B cell (primary cell): ENCODE measurements at regions not wholly inside any gene's neighbourhood (a gene's known extent, or its start where the extent isn't known, plus 50 kb on each side); places are given as distances from the start of the nearest gene placed in this dataset.

Source experiments
- ATAC-seq: fragments of 200-7000 bp; cut with Tn5 transposase; one replicate; pipeline ENCODE4 v1.10.0; 2021; ENCODE audit warnings: low read depth, mild to moderate bottlenecking, moderate number of reproducible peaks, moderate library complexity
- CTCF ChIA-PET: fragments of 350-600 bp; sonication (Branson Sonifier 250); formaldehyde crosslinking; loops from one replicate; lab custom pipeline; 2021; ENCODE audit warnings: antibody characterized with exemption, inconsistent platforms; lab: Charles Lee
- POLR2A ChIA-PET: fragments of 350-600 bp; sonication (Branson Sonifier 250); formaldehyde crosslinking; loops from one replicate; lab custom pipeline; 2021; ENCODE audit warnings: antibody characterized with exemption; lab: Charles Lee
- DNase-seq: peaks from one replicate; pipeline ENCODE4 v3.0.0; 2013
- H2AFZ ChIP-seq: 2 replicates; pipeline ENCODE4 v1.6.1; 2012; ENCODE audit warnings: mild to moderate bottlenecking, low read depth, low read length; ENCODE audit not compliant: insufficient read depth, poor library complexity, severe bottlenecking
- H3K27ac ChIP-seq, 2 donors: 1 replicate in 1 of 2; 2 replicates in 1 of 2; pipeline ENCODE4 v1.5.1; 2012 to 2013; ENCODE audit warnings: low read length in 2 of 2, mild to moderate bottlenecking in 2 of 2, moderate library complexity in 1 of 2
- H3K27me3 ChIP-seq, 4 experiments: fragments of 200-600 bp in 1 of 4; sonication (generic) in 1 of 4; replicated peaks in 1 of 4; 1 replicate in 2 of 4; 2 replicates in 2 of 4; pipeline versions ENCODE4 v1.6.1 to v1.7.0; 2013 to 2016; ENCODE audit warnings: low read length in 3 of 4, mild to moderate bottlenecking in 2 of 4, mixed read lengths in 1 of 4, moderate library complexity in 1 of 4; ENCODE audit not compliant: insufficient read depth in 4 of 4, control insufficient read depth in 3 of 4; ENCODE audit errors: control extremely low read depth in 1 of 4
- H3K36me3 ChIP-seq, 2 experiments: replicated peaks in 1 of 2; 1 replicate in 1 of 2; 2 replicates in 1 of 2; pipeline versions ENCODE4 v1.6.1 to v1.7.1; 2013; ENCODE audit warnings: low read length in 1 of 2; ENCODE audit not compliant: insufficient read depth in 2 of 2, control insufficient read depth in 1 of 2; ENCODE audit errors: control extremely low read depth in 1 of 2, extremely low read depth in 1 of 2
- H3K4me1 ChIP-seq, 2 donors: fragments of 200-600 bp in 1 of 2; sonication (generic) in 1 of 2; 1 replicate in 1 of 2; 2 replicates in 1 of 2; pipeline versions ENCODE4 v1.5.1 to v1.6.1; 2013 to 2017; ENCODE audit warnings: low read length in 2 of 2; ENCODE audit not compliant: control insufficient read depth in 2 of 2, insufficient read depth in 2 of 2
- H3K4me2 ChIP-seq: replicated peaks from 2 replicates; pipeline ENCODE3; 2012; ENCODE audit warnings: mild to moderate bottlenecking, low read depth, low read length; ENCODE audit not compliant: poor library complexity, severe bottlenecking
- H3K4me3 ChIP-seq, 5 experiments: fragments of 200-600 bp in 1 of 5; sonication (generic) in 1 of 5; 1 replicate in 3 of 5; 2 replicates in 2 of 5; pipeline versions ENCODE4 v1.5.1 to v1.7.0; 2011 to 2016; ENCODE audit warnings: low read length in 4 of 5, mild to moderate bottlenecking in 4 of 5, low read depth in 2 of 5, control low read depth in 1 of 5, moderate library complexity in 1 of 5; ENCODE audit not compliant: insufficient read depth in 1 of 5; ENCODE audit errors: control extremely low read depth in 1 of 5, extremely low read depth in 1 of 5
- H3K79me2 ChIP-seq: fragments of 200-600 bp; sonication (generic); one replicate; pipeline ENCODE4 v1.6.0; 2016; ENCODE audit warnings: low read length; ENCODE audit not compliant: control insufficient read depth, insufficient read depth
- H3K9ac ChIP-seq: fragments of 200-600 bp; sonication (generic); 2 replicates; pipeline ENCODE4 v1.6.1; 2017; ENCODE audit warnings: mild to moderate bottlenecking, low read length, moderate library complexity
- H3K9me3 ChIP-seq, 3 donors: one replicate each; pipeline versions ENCODE4 v1.6.1 to v1.7.1; 2013; ENCODE audit warnings: low read length in 2 of 3; ENCODE audit not compliant: control insufficient read depth in 2 of 3, insufficient read depth in 1 of 3; ENCODE audit errors: control extremely low read depth in 1 of 3
- H4K20me1 ChIP-seq: 2 replicates; pipeline ENCODE4 v1.6.0; 2012; ENCODE audit warnings: mild to moderate bottlenecking, low read length; ENCODE audit not compliant: insufficient read depth, control insufficient read depth, poor library complexity, severe bottlenecking
- H3K27ac Mint-ChIP-seq: one replicate; pipeline ENCODE4 v1.8.0; 2021; ENCODE audit warnings: mixed read lengths
- H3K27me3 Mint-ChIP-seq: one replicate; pipeline ENCODE4 v1.8.0; 2021; ENCODE audit warnings: mixed read lengths
- H3K4me1 Mint-ChIP-seq: one replicate; pipeline ENCODE4 v1.8.0; 2021; ENCODE audit warnings: mixed read lengths
- H3K4me3 Mint-ChIP-seq: one replicate; pipeline ENCODE4 v1.8.0; 2021; ENCODE audit warnings: mixed read lengths
- H3K9me3 Mint-ChIP-seq: one replicate; pipeline ENCODE4 v1.8.0; 2022; ENCODE audit warnings: mixed read lengths; ENCODE audit not compliant: insufficient read depth
- EZH2 ChIP-seq: IDR thresholded peaks from 2 replicates; pipeline ENCODE4 v1.6.1; 2012; ENCODE audit warnings: borderline replicate concordance, low read depth, mild to moderate bottlenecking, moderate library complexity, low read length; ENCODE audit not compliant: insufficient read depth, poor library complexity, severe bottlenecking
- WGBS: methylation state at CpG from one replicate; pipeline ENCODE4 v1.1.5; 2013; ENCODE audit warnings: missing lambda C conversion rate; ENCODE audit not compliant: insufficient coverage; 5-methylcytosine and 5-hydroxymethylcytosine counted together
- intact Hi-C: fragments of 100-400 bp; cut with micrococcal nuclease; formaldehyde crosslinking; loops from one replicate; pipeline ENCODE4 v1.10.0; 2022
- TF ChIP-seq, protein P1 (sequence below): fragments of 200-600 bp; IDR thresholded peaks from one replicate; pipeline ENCODE4 v1.8.0; 2022; ENCODE audit warnings: antibody characterized with exemption, mild to moderate bottlenecking

DNA sequence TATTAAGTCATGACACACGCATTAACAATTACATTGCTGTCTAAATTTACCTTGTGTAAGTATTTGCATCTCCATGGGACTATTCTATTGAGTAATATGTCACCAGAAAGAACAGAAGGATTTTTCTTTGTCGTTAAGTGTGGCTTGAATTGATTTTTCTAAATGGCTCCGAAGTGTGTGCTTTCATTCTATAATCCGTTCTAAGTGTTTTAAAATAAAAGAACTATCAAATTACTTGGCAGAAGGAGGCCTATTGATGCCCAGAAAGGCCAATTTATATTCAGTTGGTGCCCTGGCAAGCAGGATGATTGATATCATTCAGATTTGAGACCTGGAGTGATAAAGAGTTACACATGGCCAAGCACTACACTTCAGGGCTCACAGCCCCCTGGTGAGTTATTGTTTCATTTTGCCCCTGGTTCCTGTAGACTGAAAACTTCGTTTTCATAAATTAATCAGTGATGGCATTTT is 538.9 kb upstream of the ANO5 start:
- CTCF ChIA-PET = no interaction called here
- no peaks in the 10 kb centered on the region for H3K4me1 Mint-ChIP-seq
- H3K4me3 ChIP-seq = no peak overlapping the region
- no peaks in the 10 kb centered on the region for H3K9me3 ChIP-seq
- DNase-seq (no peak), ATAC-seq (no peak)
- no peak overlapping the region for H3K27ac ChIP-seq
- no peak overlapping the region for H3K4me3 Mint-ChIP-seq
- H3K9ac ChIP-seq = no peak overlapping the region
- no peak overlapping the region for H3K27ac Mint-ChIP-seq
- POLR2A ChIA-PET = no interaction called here
- H3K27me3 ChIP-seq = no peaks in the 10 kb centered on the region
- TF ChIP-seq EZH2 = no peak
- TF ChIP-seq, protein P1, sequence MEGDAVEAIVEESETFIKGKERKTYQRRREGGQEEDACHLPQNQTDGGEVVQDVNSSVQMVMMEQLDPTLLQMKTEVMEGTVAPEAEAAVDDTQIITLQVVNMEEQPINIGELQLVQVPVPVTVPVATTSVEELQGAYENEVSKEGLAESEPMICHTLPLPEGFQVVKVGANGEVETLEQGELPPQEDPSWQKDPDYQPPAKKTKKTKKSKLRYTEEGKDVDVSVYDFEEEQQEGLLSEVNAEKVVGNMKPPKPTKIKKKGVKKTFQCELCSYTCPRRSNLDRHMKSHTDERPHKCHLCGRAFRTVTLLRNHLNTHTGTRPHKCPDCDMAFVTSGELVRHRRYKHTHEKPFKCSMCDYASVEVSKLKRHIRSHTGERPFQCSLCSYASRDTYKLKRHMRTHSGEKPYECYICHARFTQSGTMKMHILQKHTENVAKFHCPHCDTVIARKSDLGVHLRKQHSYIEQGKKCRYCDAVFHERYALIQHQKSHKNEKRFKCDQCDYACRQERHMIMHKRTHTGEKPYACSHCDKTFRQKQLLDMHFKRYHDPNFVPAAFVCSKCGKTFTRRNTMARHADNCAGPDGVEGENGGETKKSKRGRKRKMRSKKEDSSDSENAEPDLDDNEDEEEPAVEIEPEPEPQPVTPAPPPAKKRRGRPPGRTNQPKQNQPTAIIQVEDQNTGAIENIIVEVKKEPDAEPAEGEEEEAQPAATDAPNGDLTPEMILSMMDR = no peak
- no peaks in the 10 kb centered on the region for H3K27me3 Mint-ChIP-seq
- no peaks in the 10 kb centered on the region for H3K79me2 ChIP-seq
- no peak overlapping the region for H2AFZ ChIP-seq
- WGBS = 50% methylated on average over 2 of the region's 5 CpGs
- H3K9me3 Mint-ChIP-seq = no peaks in the 10 kb centered on the region
- intact Hi-C loops = no loop called here
- H3K4me1 ChIP-seq = no peaks in the 10 kb centered on the region
- H3K36me3 ChIP-seq = no peaks in the 10 kb centered on the region
- H4K20me1 ChIP-seq = no peaks in the 10 kb centered on the region
- no peak overlapping the region for H3K4me2 ChIP-seq

DNA sequence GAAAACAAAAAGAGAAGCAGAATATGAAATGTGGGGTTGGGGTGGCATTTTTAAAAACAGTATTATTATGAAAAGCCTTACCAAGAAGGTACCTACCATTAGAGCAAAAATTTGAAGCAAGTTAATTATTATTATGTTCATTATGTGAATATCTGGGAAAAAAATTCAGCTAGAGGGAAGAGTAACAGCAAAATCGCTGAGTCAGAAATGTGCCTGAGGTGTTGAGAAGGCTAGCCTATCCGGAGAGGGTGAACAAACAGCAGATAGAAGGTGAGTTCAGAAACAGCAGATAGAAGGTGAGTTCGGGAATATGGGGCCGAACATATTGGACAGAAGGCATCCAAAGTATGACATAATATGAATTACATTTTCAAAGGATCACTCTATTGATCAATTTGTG is 536.8 kb upstream of the ANO5 start:
- POLR2A ChIA-PET = no interaction called here
- no peaks in the 10 kb centered on the region for H3K9me3 ChIP-seq
- DNase-seq (no peak), ATAC-seq (no peak)
- no peak overlapping the region for H3K4me3 ChIP-seq
- Mint-ChIP-seq H3K27me3 (no peaks in the 10 kb centered on the region), H3K4me3 (no peak overlapping the region), H3K27ac (no peak overlapping the region), H3K9me3 (no peaks in the 10 kb centered on the region), H3K4me1 (no peaks in the 10 kb centered on the region)
- 100% methylated on average over 2 of the region's 4 CpGs for WGBS
- H3K27ac ChIP-seq = no peak overlapping the region
- no peaks in the 10 kb centered on the region for H4K20me1 ChIP-seq
- CTCF ChIA-PET = no interaction called here
- no peak overlapping the region for H3K4me2 ChIP-seq
- intact Hi-C loops = no loop called here
- no peaks in the 10 kb centered on the region for H3K36me3 ChIP-seq
- H3K79me2 ChIP-seq = no peaks in the 10 kb centered on the region
- no peak for TF ChIP-seq EZH2
- TF ChIP-seq, protein P1 = no peak
- no peaks in the 10 kb centered on the region for H3K4me1 ChIP-seq
- no peaks in the 10 kb centered on the region for H3K27me3 ChIP-seq
- no peak overlapping the region for H3K9ac ChIP-seq
- H2AFZ ChIP-seq = no peak overlapping the region
